ENCODE measurements at regions not wholly inside any gene's neighbourhood (a gene's known extent, or its start where the extent isn't known, plus 50 kb on each side); places are given as distances from the start of the nearest gene placed in this dataset.

GRCh38 chr2:136468799-136469369 is 296.5 kb upstream of the THSD7B start:
- DNase-seq (ENCODE audit: low read depth) = no peak

DNA sequence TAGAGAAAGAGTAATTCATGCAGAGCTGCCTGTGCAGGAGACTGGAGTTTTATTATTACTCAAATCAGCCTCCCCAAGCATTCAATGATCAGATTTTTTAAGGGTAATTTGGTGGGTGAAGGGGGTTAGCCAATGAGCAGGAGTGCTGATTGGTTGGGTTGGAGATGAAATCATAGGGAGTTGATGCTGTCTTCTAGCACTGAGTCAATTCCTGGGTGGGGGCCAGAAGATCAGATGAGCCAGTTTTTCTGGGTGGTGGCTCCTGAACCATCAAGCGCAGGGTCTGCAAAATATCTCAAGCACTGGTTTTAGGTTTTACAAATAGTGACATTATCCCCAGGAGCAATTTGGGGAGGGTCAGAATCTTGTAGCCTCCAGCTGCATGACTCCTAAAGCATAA is 312.8 kb upstream of the THSD7B start:
- no peak for DNase-seq (ENCODE audit: low read depth)

DNA sequence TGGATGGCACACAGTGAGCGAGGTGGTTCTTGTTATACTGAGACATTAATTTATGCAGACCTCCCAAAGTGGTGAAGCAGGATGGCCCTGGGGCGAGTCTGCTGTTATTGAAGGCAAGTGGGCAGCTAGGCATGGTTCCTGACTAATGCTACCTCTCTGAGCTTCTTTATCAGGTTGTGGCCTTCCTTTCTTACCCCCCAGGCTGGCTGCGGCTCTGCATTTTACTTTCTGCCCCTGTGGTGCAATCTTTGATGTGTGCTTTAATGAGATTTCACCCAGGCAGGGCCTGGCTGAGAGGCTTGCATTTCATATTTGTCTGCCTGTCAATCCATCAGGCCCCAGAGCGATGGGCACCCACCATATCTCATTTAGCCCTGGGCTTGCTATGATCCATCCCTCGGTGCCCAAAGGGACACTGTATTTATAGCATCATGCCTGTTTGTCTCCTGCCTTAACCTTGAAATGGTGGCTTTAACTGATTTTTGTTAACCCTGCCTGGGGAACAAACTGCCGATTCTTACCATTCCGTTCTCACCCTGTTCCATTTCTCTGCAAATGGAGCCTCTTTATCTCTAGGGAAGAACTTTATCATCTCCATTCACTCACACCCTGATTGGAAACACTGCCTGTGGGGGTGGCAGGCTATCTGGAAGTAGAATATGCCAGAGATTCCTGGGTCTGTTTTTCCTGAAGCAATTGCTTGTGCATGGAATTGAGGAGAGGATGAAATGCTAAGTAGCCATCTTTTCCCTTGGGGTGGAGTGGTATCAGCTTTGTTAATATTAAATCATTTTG is 316.2 kb upstream of the THSD7B start:
- peak; percentile 3 for DNase-seq (ENCODE audit: low read depth)

DNA sequence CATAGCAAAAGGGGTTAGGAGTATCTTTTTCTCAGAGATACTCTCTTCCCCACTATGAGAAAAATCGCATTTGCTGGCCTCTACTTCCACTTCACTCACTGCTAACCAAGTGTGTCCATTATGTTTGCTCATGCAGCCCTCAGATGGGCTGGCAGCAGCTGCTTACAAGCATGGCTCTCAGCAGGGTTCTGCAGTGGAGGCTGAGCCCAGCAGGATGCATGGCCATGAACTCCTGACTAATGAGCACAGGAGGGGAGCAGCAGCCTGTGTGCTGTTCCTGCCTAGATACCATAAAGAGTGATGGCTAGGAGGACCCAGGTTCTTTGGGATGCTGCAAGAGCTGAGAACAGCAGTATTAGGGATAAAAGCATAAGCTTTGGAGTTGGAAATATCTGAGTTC is 316.9 kb upstream of the THSD7B start:
- DNase-seq (ENCODE audit: low read depth) = peak; percentile 6

- peak; percentile 9 for DNase-seq (ENCODE audit: low read depth)
These were observed 321.0 kb upstream of the THSD7B start for GRCh38 chr2:136444323-136444722.

DNA sequence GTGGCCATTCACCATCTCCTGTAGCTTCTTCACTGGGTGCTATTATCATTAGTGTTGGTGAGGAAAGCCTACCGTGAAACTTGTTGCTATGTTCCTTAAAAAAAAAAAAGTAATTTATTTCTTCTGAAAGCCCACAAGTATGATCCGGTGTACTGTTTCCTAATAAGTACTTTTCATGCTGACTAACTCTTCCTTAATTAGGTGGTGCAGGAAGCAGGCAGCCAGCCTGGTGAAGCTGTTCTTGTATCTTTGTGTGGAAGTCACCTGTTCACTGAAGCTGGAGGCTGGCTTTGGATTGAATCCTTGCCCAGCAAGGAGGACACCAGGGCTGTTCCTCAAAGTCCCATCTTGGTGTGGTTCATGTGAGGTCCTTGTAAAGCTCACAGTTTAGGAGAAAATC is 321.7 kb upstream of the THSD7B start:
- DNase-seq (ENCODE audit: low read depth) = no peak

GRCh38 chr2:136441979-136442714 is 323.2 kb upstream of the THSD7B start:
- no peak for DNase-seq (ENCODE audit: low read depth)

GRCh38 chr2:136439064-136439676 is 321.2 kb upstream of the CXCR4 start:
- DNase-seq (ENCODE audit: low read depth) = no peak

DNA sequence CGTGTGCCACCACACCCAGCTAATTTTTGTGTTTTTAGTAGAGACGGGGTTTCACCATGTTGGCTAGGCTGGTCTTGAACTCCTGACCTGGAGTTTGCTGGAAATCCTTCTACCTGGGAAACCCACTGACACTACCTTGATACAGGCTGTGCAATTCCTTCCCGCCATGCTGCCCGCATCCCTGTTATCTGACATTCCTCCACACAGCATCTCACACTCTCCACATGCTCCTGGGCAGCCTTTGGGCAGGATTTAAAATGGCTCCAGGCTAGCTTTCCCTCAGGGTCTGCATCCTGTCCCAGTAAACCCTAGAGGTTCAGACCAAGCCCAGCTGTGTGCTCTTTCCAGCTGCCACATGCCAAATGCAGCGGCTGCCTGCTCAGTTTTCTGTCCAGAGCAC is 319.5 kb upstream of the CXCR4 start:
- DNase-seq (ENCODE audit: low read depth) = no peak

DNA sequence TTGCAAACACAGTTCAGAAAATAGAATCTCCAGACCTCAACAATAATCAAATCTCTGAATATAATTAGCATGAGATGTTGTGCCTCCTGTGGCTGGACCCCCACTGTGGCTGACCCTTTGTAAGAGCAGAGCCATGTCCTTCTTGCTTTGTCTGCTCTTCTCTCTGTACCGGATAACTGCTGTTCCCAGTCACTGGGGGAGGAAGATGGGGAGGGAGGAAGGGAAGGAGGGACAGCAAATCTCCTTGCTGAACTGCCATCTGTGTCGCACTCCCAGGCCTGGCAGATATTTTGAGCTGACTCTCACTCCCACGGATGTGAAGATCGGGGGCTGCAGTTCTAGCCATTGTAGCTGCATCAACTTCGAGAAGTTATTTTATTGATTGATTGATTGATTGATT is 319.0 kb upstream of the CXCR4 start:
- DNase-seq (ENCODE audit: low read depth) = no peak

DNA sequence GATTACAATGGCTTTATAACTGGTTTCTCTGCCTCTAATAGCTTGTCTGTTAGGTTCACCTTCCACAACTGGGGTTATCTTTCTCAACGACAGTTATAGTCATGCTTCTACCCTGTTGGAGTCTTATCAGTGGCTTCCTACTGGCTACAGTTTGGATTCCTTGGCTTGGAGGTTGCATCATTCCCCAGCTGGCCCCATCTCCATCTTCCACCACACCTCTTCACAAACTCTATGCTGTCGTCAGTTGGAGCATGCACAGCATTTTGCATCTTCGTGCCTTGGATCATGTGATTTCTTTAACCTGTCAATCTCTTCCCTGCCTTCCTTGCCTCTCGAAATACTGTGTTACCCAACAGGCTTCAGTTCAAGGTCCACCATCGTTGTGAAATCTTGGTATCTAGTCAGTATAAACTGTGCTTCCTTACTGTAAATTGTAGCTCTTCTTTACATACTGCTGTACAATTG is 316.3 kb upstream of the CXCR4 start:
- no peak for DNase-seq (ENCODE audit: low read depth)

GRCh38 chr2:136433261-136433660 is 315.3 kb upstream of the CXCR4 start:
- DNase-seq (ENCODE audit: low read depth) = no peak

DNA sequence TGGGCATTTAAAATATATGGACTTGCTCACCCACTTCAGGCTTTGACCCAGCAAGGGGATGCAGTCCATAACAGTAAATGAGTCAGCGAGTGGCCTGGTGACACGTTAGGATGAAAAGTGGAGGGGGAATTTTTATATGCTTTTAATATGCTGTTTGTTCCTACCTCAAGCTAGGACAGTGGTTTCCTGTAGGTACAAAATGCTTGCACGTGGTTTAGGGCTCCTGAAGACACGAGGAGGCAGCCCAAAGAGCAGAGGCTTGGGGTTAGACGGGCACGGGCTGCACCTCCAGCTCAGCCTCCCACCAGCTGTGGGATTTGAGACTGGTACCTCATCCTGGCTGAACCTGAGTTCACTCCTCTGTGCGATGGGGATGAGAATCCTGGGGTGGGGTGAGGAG is 306.2 kb upstream of the CXCR4 start:
- DNase-seq (ENCODE audit: low read depth) = no peak

DNA sequence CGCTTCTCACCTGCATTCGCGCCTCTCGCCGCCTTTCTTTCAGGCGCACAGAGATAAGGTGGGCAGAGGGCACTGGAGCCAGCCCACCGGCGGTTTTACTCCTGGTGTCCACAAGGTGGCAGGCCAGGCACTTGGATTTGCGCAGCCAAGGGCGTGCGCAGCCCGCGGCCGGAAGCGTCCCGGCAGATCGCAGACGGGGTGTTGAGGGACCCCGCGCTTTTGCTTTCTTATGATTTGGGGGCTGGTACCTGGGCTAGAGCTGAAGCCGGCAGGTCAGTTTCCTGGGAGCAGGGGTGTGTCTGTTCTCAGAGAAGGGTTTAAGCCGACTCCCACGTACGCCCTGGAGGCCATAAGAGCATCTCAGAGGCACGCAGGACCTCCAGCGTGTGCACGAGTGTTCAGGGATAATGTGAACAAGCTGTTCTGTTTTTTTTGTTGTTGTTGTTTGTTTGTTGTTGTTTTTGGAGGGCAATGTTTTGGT is 305.6 kb upstream of the CXCR4 start:
- DNase-seq (ENCODE audit: low read depth) = peak; percentile 74

DNA sequence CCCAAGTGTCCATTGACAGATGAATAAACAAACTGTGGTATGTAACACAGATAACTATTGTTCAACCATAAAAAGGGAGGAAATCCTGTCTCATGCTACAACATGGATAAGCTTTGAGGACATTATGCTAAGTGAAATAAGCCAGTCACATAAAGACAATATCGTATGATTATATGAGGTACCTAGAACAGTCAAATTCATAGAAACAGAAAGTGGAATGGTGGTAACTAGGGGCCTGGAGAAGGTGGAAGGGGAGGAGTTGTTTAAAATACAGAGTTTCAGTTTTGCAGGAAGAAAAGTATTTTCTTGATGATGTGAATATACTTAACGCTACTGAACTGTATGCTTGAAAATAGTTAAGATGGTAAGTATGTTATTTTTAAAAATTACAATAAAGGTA is 304.6 kb upstream of the CXCR4 start:
- DNase-seq (ENCODE audit: low read depth) = no peak

DNA sequence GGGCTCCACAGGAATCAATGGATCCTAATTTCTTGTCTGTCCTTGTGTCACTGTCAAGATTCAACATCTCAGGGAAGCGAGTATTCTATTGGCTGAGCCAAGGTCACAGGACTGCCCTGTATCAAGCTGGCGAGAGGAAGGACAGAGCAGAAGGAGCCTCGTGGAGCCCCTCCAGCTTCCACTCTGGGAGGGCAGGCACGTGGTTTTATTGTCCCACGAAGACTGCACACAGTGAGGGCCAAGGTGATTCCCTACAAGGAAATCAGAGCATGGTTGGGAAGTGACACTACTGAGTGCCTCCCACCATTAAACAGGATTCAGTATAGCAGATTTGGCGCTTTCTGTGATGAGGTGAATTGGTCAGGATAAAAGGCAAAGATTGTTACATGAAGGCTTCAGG is 302.4 kb upstream of the CXCR4 start:
- no peak for DNase-seq (ENCODE audit: low read depth)

DNA sequence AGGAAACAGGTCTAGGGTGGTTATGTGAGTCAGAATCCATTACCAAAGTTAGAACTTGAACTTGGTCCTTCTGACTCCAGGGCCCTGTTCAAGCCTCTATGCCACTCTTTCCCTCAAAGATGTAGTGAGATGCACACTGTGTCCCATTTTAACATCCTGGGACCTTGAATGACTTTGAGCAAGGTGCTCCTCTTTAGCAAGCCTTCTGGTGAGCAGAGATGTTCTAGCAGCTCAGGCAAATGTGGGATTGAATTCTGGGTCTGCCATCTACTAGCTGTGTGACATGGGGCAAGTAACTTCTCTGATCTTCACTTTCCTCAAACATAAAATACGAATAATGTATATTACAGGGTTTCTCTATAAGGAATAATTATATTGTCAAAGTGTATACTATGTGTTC is 294.0 kb upstream of the CXCR4 start:
- DNase-seq (ENCODE audit: low read depth) = no peak

- no peak for DNase-seq (ENCODE audit: low read depth)
These were observed 292.7 kb upstream of the CXCR4 start for GRCh38 chr2:136410673-136411072.

GRCh38 chr2:136408795-136409194 is 290.8 kb upstream of the CXCR4 start:
- no peak for DNase-seq (ENCODE audit: low read depth)

DNA sequence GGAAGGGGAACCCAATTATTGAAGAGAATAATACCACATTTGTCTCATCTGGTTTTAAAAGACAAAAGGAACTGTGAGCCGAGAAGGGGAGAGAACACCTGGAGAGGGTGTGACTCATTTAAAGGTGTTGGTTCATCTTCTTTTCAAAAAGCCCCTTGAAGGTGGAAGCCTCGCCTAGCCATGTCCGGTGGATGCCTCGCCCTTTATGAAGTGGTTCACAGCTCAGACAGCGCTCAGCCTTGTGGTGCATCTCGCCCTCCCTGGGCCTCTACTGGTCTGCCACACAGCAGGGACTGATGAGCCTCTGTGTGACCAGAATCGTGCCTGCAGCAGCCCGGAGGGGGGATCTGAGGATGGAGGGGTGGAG is 290.0 kb upstream of the CXCR4 start:
- no peak for DNase-seq (ENCODE audit: low read depth)

DNA sequence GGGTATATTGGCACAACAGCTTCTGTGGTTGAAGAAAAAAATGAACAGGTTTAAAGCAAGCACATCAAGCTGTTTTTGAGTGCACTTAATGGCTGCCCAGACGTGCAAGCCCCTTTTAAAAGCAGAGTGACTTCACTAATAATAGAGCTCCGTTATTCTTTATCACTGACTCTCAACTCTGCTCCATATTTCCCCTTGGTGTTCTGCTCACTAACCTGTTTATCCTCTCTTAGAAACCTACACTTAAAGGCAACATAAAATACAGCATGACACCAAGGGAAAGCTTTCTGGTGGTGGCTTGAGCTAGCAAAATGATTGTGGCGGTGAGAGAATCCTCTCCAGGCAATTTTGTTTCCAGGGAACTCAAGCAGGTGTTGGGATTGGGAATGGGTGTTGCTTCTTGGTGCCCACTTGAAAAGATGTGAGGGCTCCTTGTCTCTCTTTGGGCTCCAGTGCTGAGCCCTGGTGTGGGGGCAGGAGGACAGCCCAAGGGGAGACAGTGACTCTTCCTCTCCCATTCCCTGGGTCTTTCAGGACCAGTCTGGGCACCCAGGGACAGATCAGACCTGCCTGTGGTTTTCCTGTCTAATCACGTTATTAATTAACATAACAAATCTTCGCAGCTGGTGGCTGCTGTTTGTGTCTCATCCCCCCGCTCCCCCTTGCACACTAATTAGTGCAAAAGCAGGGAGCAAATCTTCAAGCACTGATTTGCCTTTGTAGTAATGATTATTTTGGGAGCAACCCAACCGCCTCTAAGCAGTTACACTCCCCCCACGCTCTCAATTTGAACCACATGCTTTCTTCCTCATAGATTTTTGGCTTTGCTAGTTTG is 289.4 kb upstream of the CXCR4 start:
- no peak for DNase-seq (ENCODE audit: low read depth)

GRCh38 chr2:136404925-136405324 is 287.0 kb upstream of the CXCR4 start:
- no peak for DNase-seq (ENCODE audit: low read depth)

Measured in Daoy (cell line).